GM12892 (cell line): ENCODE measurements at regions not wholly inside any gene's neighbourhood (a gene's known extent, or its start where the extent isn't known, plus 50 kb on each side); places are given as distances from the start of the nearest gene placed in this dataset.
A peak's percentile ranks its signal among the peaks of the same experiment; 100 is the strongest.

Experiments used
- DNase-seq: peaks from one replicate; pipeline ENCODE4 v3.0.0; 2011; ENCODE audit not compliant: insufficient read length
- FAIRE-seq: peaks from 2 replicates; lab custom pipeline; 2011; peaks lifted over from hg19 to GRCh38; lab: Jason Lieb, UNC
- POLR2A ChIP-seq: IDR thresholded peaks from 2 replicates; pipeline ENCODE4 v1.6.1; 2011; ENCODE audit warnings: low read depth, low read length, control low read depth
- POLR2AphosphoS5 ChIP-seq: IDR thresholded peaks from 2 replicates; pipeline ENCODE4 v1.6.1; 2011; ENCODE audit warnings: low read depth, low read length, control low read depth
- TAF1 ChIP-seq: IDR thresholded peaks from 2 replicates; pipeline ENCODE4 v1.6.1; 2011; ENCODE audit warnings: low read depth, mild to moderate bottlenecking, control low read depth, low read length, borderline replicate concordance

GRCh38 chr14:46788994-46789393, 137.4 kb upstream of the RPL10L start:
- DNase-seq (no peak), FAIRE-seq (no peak)
- no peak for TF ChIP-seq POLR2AphosphoS5
- no peak for TF ChIP-seq TAF1
- TF ChIP-seq POLR2A, result no peak

GRCh38 chr14:46782281-46782680, 130.7 kb upstream of the RPL10L start:
- DNase-seq (no peak), FAIRE-seq (no peak)

GRCh38 chr14:46769292-46769691, 117.7 kb upstream of the RPL10L start:
- FAIRE-seq (peak; percentile 64), DNase-seq (no peak)
- TF ChIP-seq POLR2AphosphoS5, result no peak
- TF ChIP-seq POLR2A, result no peak
- TF ChIP-seq TAF1, result no peak

More at GRCh38 chr14:46782281-46782680, 130.7 kb upstream of the RPL10L start:
- TF ChIP-seq POLR2AphosphoS5 (no peak), TAF1 (no peak), POLR2A (no peak)

GRCh38 chr14:46747001-46747652, 95.5 kb upstream of the RPL10L start:
- DNase-seq (no peak), FAIRE-seq (no peak)
- TF ChIP-seq POLR2A, result no peak
- TF ChIP-seq TAF1, result no peak
- no peak for TF ChIP-seq POLR2AphosphoS5

GRCh38 chr14:46734286-46734685, 82.7 kb upstream of the RPL10L start:
- TF ChIP-seq TAF1 (no peak), POLR2AphosphoS5 (no peak), POLR2A (no peak)

GRCh38 chr14:46717211-46717610, 65.6 kb upstream of the RPL10L start:
- no peak for FAIRE-seq
- no peak for DNase-seq
- TF ChIP-seq TAF1 (no peak), POLR2A (no peak), POLR2AphosphoS5 (no peak)

More at GRCh38 chr14:46734286-46734685, 82.7 kb upstream of the RPL10L start:
- DNase-seq, result no peak
- FAIRE-seq, result no peak
